Limb (tissue), 2 donors: ENCODE measurements at regions not wholly inside any gene's neighbourhood (a gene's known extent, or its start where the extent isn't known, plus 50 kb on each side); places are given as distances from the start of the nearest gene placed in this dataset.
"Not testable (repeated sequence)": the region's sequence is repeated elsewhere in the genome, so short reads cannot be mapped to it uniquely, and the experiment has no call there.

Source experiments
- DNase-seq, 2 donors: peaks; one replicate each; pipeline ENCODE4 v3.0.0-alpha.2; 2016; ENCODE audit errors: extremely low spot score in 2 of 2

DNA sequence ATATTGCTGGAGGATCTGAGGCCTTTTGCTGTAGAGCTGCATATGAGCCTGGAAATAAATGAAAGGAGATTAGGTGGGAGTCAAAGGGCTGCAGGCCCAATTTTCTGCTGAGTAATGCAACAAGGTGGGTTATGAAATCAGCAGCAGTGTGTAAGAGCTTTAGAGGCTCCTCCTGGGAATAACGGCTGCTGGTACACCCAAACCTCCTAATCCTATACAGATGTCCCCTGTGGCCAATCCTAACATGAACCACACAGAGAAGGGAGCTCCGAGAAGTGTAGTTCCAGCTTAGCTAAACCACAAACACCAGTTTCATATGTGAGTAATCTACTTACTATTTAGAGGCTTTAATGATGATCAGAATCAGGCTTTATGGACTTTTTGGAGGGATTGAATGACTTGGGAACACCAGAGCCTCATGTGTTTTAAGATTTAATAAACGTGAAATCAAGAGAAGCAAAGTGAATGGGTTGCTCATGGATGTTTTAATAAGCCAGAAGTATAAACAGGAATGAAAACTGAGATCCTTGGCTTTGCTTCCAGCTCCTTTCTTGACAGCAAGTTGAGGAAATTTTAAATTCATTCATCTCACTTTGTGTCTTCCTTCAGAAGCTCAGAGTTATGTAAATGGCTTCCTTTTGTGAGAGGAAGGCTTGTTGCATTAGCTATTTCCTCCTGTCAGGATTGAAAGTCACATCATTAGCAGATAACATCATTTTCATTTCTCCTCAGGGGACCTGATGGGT lies 437.5 kb downstream of the TMEM232 start:
- DNase-seq: no peak

DNA sequence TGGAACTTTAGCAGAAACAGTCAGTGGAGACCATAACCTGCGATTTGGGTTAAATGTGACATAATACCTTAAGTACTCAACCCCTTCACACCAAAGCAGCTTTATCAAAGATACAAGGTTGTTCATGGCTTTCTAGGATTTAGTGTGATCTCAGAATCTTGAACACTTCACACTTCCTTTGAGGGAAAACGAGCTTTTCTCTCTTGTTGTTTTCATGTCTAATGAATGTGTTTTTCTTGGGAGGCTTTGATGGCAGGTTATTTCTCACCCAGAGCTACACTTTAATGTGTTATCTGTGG lies 437.0 kb downstream of the TMEM232 start:
- DNase-seq: no peak

DNA sequence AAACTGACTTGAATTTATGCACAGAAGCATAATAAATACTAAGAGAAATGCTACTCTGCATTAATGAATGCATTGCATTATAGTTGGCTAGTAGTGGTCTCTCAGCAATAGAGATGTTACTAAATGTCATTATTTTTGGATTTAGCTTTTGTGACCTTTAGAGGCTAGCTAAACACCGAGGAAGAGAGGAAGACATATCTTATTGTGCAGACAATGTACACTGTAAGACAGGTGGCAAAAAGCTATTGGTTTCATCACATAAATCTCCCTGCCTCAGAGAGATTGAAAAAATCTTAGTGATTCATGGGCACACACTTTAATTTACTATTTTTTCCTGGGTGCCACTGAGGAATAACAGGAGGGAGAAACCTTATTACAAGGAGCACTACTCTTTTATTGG lies 435.9 kb downstream of the TMEM232 start:
- DNase-seq: no peak

DNA sequence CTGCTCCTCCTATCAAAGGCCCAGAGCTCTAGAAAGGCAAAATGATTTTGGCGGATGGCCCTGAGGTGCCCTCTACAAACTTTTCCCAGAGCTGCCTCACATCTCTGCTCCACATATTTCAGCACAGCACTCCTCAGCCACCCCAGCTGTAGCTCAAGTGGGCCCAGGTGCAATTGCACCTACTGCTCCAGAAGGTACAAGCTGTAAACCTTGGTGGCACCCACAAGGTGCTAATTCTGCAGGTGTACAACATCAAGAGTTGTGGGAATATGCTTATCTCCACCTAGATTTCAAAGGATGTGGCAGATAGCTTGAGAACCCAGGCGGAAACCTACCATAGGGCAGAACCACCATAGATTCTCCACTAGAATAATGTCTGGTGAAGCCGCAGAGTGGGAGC lies 432.2 kb downstream of the TMEM232 start:
- no peak for DNase-seq

- no peak for DNase-seq
Measured at GRCh38 chr5:110297152-110297670, 429.3 kb downstream of the TMEM232 start.

- DNase-seq: no peak
Measured at GRCh38 chr5:110304176-110304575, 422.3 kb downstream of the TMEM232 start.

DNA sequence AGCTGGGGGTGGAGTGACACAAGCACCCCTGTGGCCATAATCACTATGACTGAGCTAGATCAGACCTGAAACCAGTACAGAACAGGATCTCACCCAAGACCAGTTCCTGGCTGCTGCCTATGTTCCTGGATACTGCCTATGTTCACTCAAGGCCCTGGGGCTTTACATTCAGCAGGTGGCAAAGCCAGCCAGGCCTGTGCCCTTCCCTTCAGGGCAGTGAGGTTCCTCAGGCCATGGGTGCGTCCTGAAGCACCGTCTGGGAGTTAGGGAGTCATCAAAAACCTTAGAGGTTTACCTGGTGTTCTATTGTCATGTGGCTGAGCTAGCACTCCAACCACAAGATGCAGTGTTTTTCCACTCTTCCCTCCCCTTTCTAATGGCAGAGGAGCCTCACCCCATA lies 419.8 kb downstream of the TMEM232 start:
- DNase-seq: no peak

DNA sequence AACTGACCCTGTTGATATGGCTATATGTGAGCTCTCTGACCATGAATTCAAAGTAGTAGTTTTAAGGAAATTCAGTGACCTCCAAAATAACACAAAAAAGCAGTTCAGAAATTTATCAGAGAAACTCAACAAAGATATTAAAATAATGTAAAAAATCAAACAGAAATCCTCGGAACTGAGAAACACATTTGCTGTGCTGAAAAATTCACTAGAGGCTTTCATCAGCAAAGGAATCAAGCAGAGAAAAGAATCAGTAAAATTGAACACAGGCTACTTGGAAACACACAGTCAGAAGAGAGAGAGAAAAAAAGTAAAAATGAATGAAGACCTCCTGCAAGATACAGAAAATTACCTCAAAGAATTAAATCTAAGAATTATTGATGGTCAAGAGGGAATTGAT lies 417.2 kb downstream of the TMEM232 start:
- DNase-seq: no peak

GRCh38 chr5:110316566-110316965 lies 409.9 kb downstream of the TMEM232 start:
- DNase-seq: not testable (repeated sequence)

GRCh38 chr5:110321117-110321516 lies 405.4 kb downstream of the TMEM232 start:
- no peak for DNase-seq

DNA sequence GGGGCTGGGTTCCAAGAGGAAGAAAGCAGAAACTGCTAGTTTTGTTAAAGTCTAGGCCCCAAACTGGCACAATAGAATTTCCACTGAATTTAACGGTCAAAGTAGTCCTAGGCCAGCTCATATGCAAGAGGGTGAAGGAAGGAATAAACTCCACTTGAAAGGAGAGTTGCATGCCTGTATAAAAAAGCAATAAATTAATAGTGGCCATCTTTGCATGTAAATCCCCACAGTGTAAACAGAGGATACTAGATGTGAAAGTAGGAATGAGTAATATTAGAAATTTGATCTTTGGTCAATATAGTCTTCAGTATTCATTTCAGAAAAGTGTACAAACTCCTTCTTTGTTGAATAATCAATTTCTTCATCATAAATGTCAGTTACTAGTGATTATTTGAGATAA lies 403.1 kb downstream of the TMEM232 start:
- no peak for DNase-seq

GRCh38 chr5:110323832-110324231 lies 402.6 kb downstream of the TMEM232 start:
- DNase-seq: no peak

DNA sequence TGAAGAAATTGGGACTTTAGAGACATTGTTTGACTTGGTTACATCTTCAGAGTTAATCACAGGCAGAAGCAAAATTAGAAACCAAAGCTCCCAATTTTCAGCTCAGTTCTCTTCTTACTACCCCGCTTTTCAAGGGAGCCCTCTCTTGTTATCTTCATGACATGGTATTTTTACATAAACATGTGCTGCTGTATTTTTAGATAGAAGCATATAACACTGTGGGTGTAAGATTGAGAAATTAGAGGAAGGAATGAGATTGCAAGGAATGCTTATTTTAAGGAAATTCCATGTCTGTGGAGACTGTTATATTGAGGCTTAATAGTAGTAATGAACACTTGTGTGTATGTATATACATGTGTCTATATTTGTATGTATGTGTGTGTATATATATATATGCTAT lies 401.6 kb downstream of the TMEM232 start:
- DNase-seq: no peak

GRCh38 chr5:110329955-110330525 lies 396.4 kb downstream of the TMEM232 start:
- DNase-seq: no peak

DNA sequence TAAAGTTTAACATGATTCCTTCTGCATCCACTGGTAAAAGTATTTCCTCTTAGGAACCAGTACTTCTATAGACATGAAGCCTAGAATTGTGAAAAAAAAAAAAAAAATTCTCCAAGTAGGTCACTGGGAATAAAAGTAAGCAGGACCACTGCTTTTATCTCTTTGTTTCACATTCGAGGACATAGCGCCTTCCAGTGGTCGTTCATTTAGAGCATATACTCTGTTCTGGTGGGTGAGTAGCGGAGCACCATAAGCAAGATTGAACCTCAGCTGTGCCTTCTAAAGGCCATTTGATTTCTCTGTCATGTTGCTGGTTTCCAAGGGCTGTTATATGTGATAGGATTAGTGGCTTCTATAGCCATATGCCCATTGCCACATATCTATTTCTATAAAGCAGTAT lies 393.1 kb downstream of the TMEM232 start:
- no peak for DNase-seq

DNA sequence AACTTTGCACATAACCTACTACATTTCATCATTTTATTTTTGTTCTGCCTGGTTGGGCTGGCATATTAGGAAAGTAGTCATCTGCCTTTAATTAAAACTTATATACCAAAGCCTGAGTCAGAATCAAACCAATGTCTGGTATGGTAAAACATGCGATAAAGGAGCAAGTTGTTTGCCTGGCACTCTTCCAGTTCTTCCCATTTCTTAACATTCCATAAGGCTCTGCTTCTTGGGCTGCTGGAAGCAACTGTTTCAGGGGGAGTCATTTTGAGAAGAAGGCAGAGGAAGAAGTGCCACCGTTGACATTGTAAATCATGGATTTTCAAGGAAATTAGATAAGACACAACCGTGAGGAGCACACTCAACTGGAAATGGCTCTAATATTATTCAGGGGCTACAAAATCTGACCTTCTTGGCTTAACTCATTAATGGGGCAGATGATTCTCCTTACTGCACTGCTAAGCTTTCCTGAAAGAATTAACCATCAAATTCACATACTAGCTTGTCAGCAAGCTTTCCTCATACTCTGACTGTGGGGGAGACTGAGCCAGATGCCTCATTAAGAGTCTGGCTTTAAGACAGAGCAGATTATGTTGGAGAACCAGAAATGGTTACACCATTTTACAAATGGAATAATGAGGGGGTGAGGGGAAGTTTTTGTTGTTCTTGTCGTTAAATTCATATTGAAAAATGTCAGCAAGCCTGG lies 391.0 kb downstream of the TMEM232 start:
- no peak for DNase-seq

DNA sequence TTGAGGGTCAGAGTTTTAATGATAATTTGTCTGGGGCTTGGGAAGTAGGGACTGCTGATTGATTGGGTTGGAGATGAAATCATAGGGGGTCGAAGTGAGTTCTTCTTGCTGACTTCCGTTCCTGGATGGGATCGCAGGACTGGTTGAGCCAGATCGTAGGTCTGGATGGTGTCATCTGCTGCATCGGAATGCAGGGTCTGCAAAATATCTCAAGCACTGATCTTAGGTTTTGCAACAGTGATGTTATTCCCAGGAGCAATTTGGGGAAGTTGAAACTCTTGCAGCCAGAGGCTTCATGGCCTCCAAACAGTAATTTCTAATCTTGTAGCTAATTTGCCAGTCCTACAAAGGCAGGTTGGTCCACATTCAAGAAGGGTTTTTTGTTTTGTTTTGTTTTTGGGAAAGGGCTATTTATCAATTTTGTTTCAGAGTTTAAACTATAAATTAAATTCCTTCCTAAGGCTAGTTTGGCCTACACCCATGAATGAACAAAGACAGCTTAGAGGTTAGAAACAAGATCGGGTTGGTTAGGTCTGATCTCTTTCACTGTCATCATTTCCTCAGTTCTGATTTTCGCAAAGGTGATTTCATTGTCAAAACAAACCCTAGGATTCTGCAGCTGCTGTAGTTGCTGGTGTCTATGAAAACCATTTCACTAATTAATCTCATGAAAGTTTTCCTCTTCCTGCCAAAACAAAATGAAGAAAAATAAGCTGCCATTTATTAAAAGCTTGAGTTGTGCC lies 388.0 kb downstream of the TMEM232 start:
- no peak for DNase-seq

GRCh38 chr5:110339399-110339798 lies 387.1 kb downstream of the TMEM232 start:
- no peak for DNase-seq

- no peak for DNase-seq
Measured at GRCh38 chr5:110341836-110342235, 384.6 kb downstream of the TMEM232 start.

- no peak for DNase-seq
Measured at GRCh38 chr5:110342683-110343082, 383.8 kb downstream of the TMEM232 start.

- DNase-seq: no peak
Measured at GRCh38 chr5:110343616-110344015, 382.9 kb downstream of the TMEM232 start.

DNA sequence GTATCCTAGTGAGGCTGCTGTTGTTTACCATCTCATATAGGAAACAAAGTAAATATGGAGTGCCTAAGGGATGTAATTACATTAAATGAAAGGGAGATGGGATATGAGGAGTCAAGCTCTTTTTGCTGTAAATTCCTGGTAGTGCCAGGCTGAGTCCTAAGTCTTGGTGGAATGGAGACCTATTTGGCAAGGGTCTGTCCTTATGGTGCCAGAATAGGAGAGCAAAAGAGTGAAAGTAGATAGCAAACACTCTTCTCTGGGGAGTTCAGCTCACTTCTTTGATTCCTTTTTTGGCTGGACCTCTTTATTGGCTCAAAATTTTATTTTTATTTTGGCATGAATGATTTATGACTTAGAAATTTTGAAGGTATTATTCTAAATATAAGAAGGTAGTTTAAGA lies 380.8 kb downstream of the TMEM232 start:
- no peak for DNase-seq
